Effector memory CD8-positive, alpha-beta T cell (primary cell): ENCODE measurements at regions not wholly inside any gene's neighbourhood (a gene's known extent, or its start where the extent isn't known, plus 50 kb on each side); places are given as distances from the start of the nearest gene placed in this dataset.
"Not testable (repeated sequence)": the region's sequence is repeated elsewhere in the genome, so short reads cannot be mapped to it uniquely, and the experiment has no call there.

ENCODE experiments used
- ATAC-seq: fragments of 150-1000 bp; cut with Tn5 transposase; replicated peaks from 2 replicates; pipeline ENCODE4 v1.10.0; 2021; ENCODE audit warnings: mild to moderate bottlenecking, moderate library complexity
- DNase-seq, 3 experiments: peaks; one replicate each; pipeline ENCODE4 v3.0.0; 2021
- H3K27ac Mint-ChIP-seq, 2 donors: one replicate each; pipeline ENCODE4 v1.8.0; 2022; ENCODE audit warnings: mild to moderate bottlenecking in 2 of 2, mixed read lengths in 2 of 2, moderate library complexity in 2 of 2
- H3K27me3 Mint-ChIP-seq, 2 donors: one replicate each; pipeline ENCODE4 v1.8.0; 2022; ENCODE audit warnings: mixed read lengths in 2 of 2
- H3K36me3 Mint-ChIP-seq: one replicate; pipeline ENCODE4 v1.8.0; 2022; ENCODE audit warnings: mild to moderate bottlenecking, moderate library complexity, mixed read lengths; ENCODE audit not compliant: insufficient read depth
- H3K4me1 Mint-ChIP-seq, 2 donors: one replicate each; pipeline ENCODE4 v1.8.0; 2022; ENCODE audit warnings: low read depth in 2 of 2, mixed read lengths in 2 of 2
- H3K4me3 Mint-ChIP-seq, 2 donors: one replicate each; pipeline ENCODE4 v1.8.0; 2022; ENCODE audit warnings: mild to moderate bottlenecking in 2 of 2, mixed read lengths in 2 of 2, moderate library complexity in 2 of 2
- H3K9me3 Mint-ChIP-seq, 2 donors: one replicate each; pipeline ENCODE4 v1.8.0; 2022; ENCODE audit warnings: mixed read lengths in 2 of 2

- H3K36me3 Mint-ChIP-seq, result no peaks in the 10 kb centered on the region
- H3K27ac Mint-ChIP-seq, result no peak overlapping the region
- H3K9me3 Mint-ChIP-seq, result no peaks in the 10 kb centered on the region
- no peaks in the 10 kb centered on the region for H3K27me3 Mint-ChIP-seq
- H3K4me1 Mint-ChIP-seq, result no peaks in the 10 kb centered on the region
- DNase-seq (no peak), ATAC-seq (no peak)
- H3K4me3 Mint-ChIP-seq, result no peak overlapping the region
Observed at GRCh38 chr3:40901796-40902195, 297.5 kb upstream of the CTNNB1 start.

GRCh38 chr3:40907907-40908465 is 291.3 kb upstream of the CTNNB1 start:
- not testable (repeated sequence) for ATAC-seq, H3K36me3 Mint-ChIP-seq, H3K4me3 Mint-ChIP-seq, H3K4me1 Mint-ChIP-seq, H3K27ac Mint-ChIP-seq, DNase-seq, H3K9me3 Mint-ChIP-seq
- peaks cover 13 to 23% of the 10 kb centered on the region in 2 donors for H3K27me3 Mint-ChIP-seq

GRCh38 chr3:40908612-40909011 is 290.7 kb upstream of the CTNNB1 start:
- no peak overlapping the region for H3K4me3 Mint-ChIP-seq
- no peaks in the 10 kb centered on the region for H3K9me3 Mint-ChIP-seq
- DNase-seq (no peak), ATAC-seq (no peak)
- no peaks in the 10 kb centered on the region for H3K4me1 Mint-ChIP-seq
- peaks cover 14 to 30% of the 10 kb centered on the region in 2 donors for H3K27me3 Mint-ChIP-seq
- H3K27ac Mint-ChIP-seq, result no peak overlapping the region
- no peaks in the 10 kb centered on the region for H3K36me3 Mint-ChIP-seq

- ATAC-seq, result no peak
- DNase-seq, result no peak
Observed at GRCh38 chr3:40911264-40911663, 288.0 kb upstream of the CTNNB1 start.

GRCh38 chr3:40911928-40912327 is 287.4 kb upstream of the CTNNB1 start:
- Mint-ChIP-seq H3K36me3 (no peaks in the 10 kb centered on the region), H3K9me3 (no peaks in the 10 kb centered on the region), H3K4me1 (no peaks in the 10 kb centered on the region), H3K27ac (no peak overlapping the region), H3K4me3 (no peak overlapping the region), H3K27me3 (peaks cover 14 to 43% of the 10 kb centered on the region in 2 donors)
- no peak for DNase-seq
- no peak for ATAC-seq

More at GRCh38 chr3:40911264-40911663, 288.0 kb upstream of the CTNNB1 start:
- peaks cover 14 to 43% of the 10 kb centered on the region in 2 donors for H3K27me3 Mint-ChIP-seq
- H3K4me1 Mint-ChIP-seq, result no peaks in the 10 kb centered on the region
- H3K36me3 Mint-ChIP-seq, result no peaks in the 10 kb centered on the region
- no peaks in the 10 kb centered on the region for H3K9me3 Mint-ChIP-seq
- H3K27ac Mint-ChIP-seq, result no peak overlapping the region
- H3K4me3 Mint-ChIP-seq, result no peak overlapping the region

GRCh38 chr3:40912461-40912860 is 286.8 kb upstream of the CTNNB1 start:
- no peaks in the 10 kb centered on the region for H3K36me3 Mint-ChIP-seq
- no peak overlapping the region for H3K4me3 Mint-ChIP-seq
- ATAC-seq, result no peak
- H3K9me3 Mint-ChIP-seq, result no peaks in the 10 kb centered on the region
- DNase-seq, result no peak
- peaks cover 14 to 43% of the 10 kb centered on the region in 2 donors for H3K27me3 Mint-ChIP-seq
- no peak overlapping the region for H3K27ac Mint-ChIP-seq
- H3K4me1 Mint-ChIP-seq, result no peaks in the 10 kb centered on the region

GRCh38 chr3:40913192-40913591 is 286.1 kb upstream of the CTNNB1 start:
- no peak overlapping the region for H3K4me3 Mint-ChIP-seq
- H3K9me3 Mint-ChIP-seq, result no peaks in the 10 kb centered on the region
- H3K27ac Mint-ChIP-seq, result no peak overlapping the region
- ATAC-seq (no peak), DNase-seq (no peak)
- no peaks in the 10 kb centered on the region for H3K4me1 Mint-ChIP-seq
- H3K27me3 Mint-ChIP-seq, result peaks cover 14 to 43% of the 10 kb centered on the region in 2 donors
- H3K36me3 Mint-ChIP-seq, result no peaks in the 10 kb centered on the region

GRCh38 chr3:40913641-40914040 is 285.7 kb upstream of the CTNNB1 start:
- Mint-ChIP-seq H3K36me3 (no peaks in the 10 kb centered on the region), H3K27ac (no peak overlapping the region), H3K4me1 (no peaks in the 10 kb centered on the region), H3K27me3 (peaks cover 14 to 43% of the 10 kb centered on the region in 2 donors), H3K4me3 (no peak overlapping the region), H3K9me3 (no peaks in the 10 kb centered on the region)
- DNase-seq (no peak), ATAC-seq (no peak)

GRCh38 chr3:40914475-40914874 is 284.8 kb upstream of the CTNNB1 start:
- no peaks in the 10 kb centered on the region for H3K9me3 Mint-ChIP-seq

GRCh38 chr3:40915346-40915865 is 283.9 kb upstream of the CTNNB1 start:
- Mint-ChIP-seq H3K36me3 (no peaks in the 10 kb centered on the region), H3K9me3 (no peaks in the 10 kb centered on the region), H3K4me3 (no peak overlapping the region), H3K27me3 (peaks cover 5 to 36% of the 10 kb centered on the region in 2 donors), H3K27ac (no peak overlapping the region), H3K4me1 (no peaks in the 10 kb centered on the region)
- ATAC-seq, result no peak
- no peak for DNase-seq

More at GRCh38 chr3:40914475-40914874, 284.8 kb upstream of the CTNNB1 start:
- no peaks in the 10 kb centered on the region for H3K4me1 Mint-ChIP-seq
- H3K4me3 Mint-ChIP-seq, result no peak overlapping the region
- ATAC-seq (no peak), DNase-seq (no peak)
- no peak overlapping the region for H3K27ac Mint-ChIP-seq
- peaks cover 6 to 43% of the 10 kb centered on the region in 2 donors for H3K27me3 Mint-ChIP-seq
- H3K36me3 Mint-ChIP-seq, result no peaks in the 10 kb centered on the region

GRCh38 chr3:40920041-40920440 is 279.3 kb upstream of the CTNNB1 start:
- no peaks in the 10 kb centered on the region for H3K9me3 Mint-ChIP-seq
- DNase-seq, result no peak
- H3K27me3 Mint-ChIP-seq, result peaks cover 9 to 14% of the 10 kb centered on the region in 2 donors
- H3K36me3 Mint-ChIP-seq, result no peaks in the 10 kb centered on the region
- ATAC-seq, result no peak
- no peaks in the 10 kb centered on the region for H3K4me1 Mint-ChIP-seq
- no peak overlapping the region for H3K27ac Mint-ChIP-seq
- H3K4me3 Mint-ChIP-seq, result no peak overlapping the region

GRCh38 chr3:40921251-40921650 is 278.1 kb upstream of the CTNNB1 start:
- Mint-ChIP-seq H3K27ac (no peak overlapping the region), H3K4me1 (no peaks in the 10 kb centered on the region), H3K9me3 (no peaks in the 10 kb centered on the region), H3K4me3 (no peak overlapping the region), H3K36me3 (no peaks in the 10 kb centered on the region), H3K27me3 (peaks cover 12 to 20% of the 10 kb centered on the region in 2 donors)
- ATAC-seq (no peak), DNase-seq (no peak)

GRCh38 chr3:40923143-40923542 is 276.2 kb upstream of the CTNNB1 start:
- Mint-ChIP-seq H3K27ac (no peak overlapping the region), H3K9me3 (no peaks in the 10 kb centered on the region), H3K4me3 (no peak overlapping the region), H3K36me3 (no peaks in the 10 kb centered on the region), H3K4me1 (no peaks in the 10 kb centered on the region), H3K27me3 (peaks cover 27 to 38% of the 10 kb centered on the region in 2 donors)
- DNase-seq (no peak), ATAC-seq (no peak)

- Mint-ChIP-seq H3K4me3 (no peak overlapping the region), H3K27me3 (peaks cover 31 to 41% of the 10 kb centered on the region in 2 donors), H3K4me1 (no peaks in the 10 kb centered on the region), H3K27ac (no peak overlapping the region), H3K9me3 (no peaks in the 10 kb centered on the region), H3K36me3 (no peaks in the 10 kb centered on the region)
- DNase-seq, result no peak
- no peak for ATAC-seq
Observed at GRCh38 chr3:40923651-40924050, 275.7 kb upstream of the CTNNB1 start.
